DND-41 (cell line): ENCODE measurements at regions not wholly inside any gene's neighbourhood (a gene's known extent, or its start where the extent isn't known, plus 50 kb on each side); places are given as distances from the start of the nearest gene placed in this dataset.

ENCODE experiments used
- ATAC-seq: fragments of 200-7000 bp; cut with Tn5 transposase; 3 replicates; pipeline ENCODE4 v1.9.1; 2021; ENCODE audit warnings: low read depth; ENCODE audit not compliant: insufficient read depth
- DNase-seq: peaks from one replicate; pipeline ENCODE4 v3.0.0-alpha.2; 2020
- H2AFZ ChIP-seq: 2 replicates; pipeline ENCODE4 v1.6.0; 2012; ENCODE audit warnings: low read depth, low read length
- H3K27ac ChIP-seq: 2 replicates; pipeline ENCODE4 v1.5.1; 2012; ENCODE audit warnings: low read length, inconsistent platforms
- H3K27me3 ChIP-seq: fragments of 200-600 bp; sonication (generic); 2 replicates; pipeline ENCODE4 v1.6.0; 2012; ENCODE audit warnings: low read length, mild to moderate bottlenecking, inconsistent platforms; ENCODE audit not compliant: insufficient read depth, poor library complexity
- H3K36me3 ChIP-seq: 2 replicates; pipeline ENCODE4 v1.5.1; 2012; ENCODE audit warnings: low read length, inconsistent platforms; ENCODE audit not compliant: insufficient read depth
- H3K4me1 ChIP-seq: 2 replicates; pipeline ENCODE4 v1.5.1; 2012; ENCODE audit warnings: mild to moderate bottlenecking, low read length; ENCODE audit not compliant: insufficient read depth
- H3K4me2 ChIP-seq: 2 replicates; pipeline ENCODE4 v1.6.0; 2012; ENCODE audit warnings: mild to moderate bottlenecking, moderate library complexity, low read length, inconsistent platforms; ENCODE audit not compliant: insufficient read depth
- H3K4me3 ChIP-seq, 2 experiments: fragments of 200-600 bp in 1 of 2; shearing (Covaris generic) in 1 of 2; 2 replicates each; pipeline ENCODE4 v1.5.1; 2012 to 2016; ENCODE audit warnings: inconsistent platforms in 2 of 2, low read length in 2 of 2, mild to moderate bottlenecking in 2 of 2, low read depth in 1 of 2, moderate library complexity in 1 of 2
- H3K79me2 ChIP-seq: 2 replicates; pipeline ENCODE4 v1.6.0; 2012; ENCODE audit warnings: low read length, inconsistent platforms; ENCODE audit not compliant: insufficient read depth
- H3K9ac ChIP-seq: 2 replicates; pipeline ENCODE4 v1.6.0; 2012; ENCODE audit warnings: low read depth, mild to moderate bottlenecking, inconsistent platforms, low read length, moderate library complexity
- H3K9me3 ChIP-seq: 2 replicates; pipeline ENCODE4 v1.5.1; 2012; ENCODE audit warnings: low read length, moderate library complexity, mild to moderate bottlenecking, inconsistent platforms; ENCODE audit not compliant: insufficient read depth, severe bottlenecking
- H4K20me1 ChIP-seq: 2 replicates; pipeline ENCODE4 v1.6.0; 2012; ENCODE audit warnings: low read length; ENCODE audit not compliant: insufficient read depth
- EZH2 ChIP-seq: IDR thresholded peaks from 3 replicates; pipeline ENCODE4 v1.6.1; 2012; ENCODE audit warnings: borderline replicate concordance, low read depth, mild to moderate bottlenecking, moderate library complexity, low read length, inconsistent platforms; ENCODE audit not compliant: severe bottlenecking
- TF ChIP-seq, protein P1 (sequence below): IDR thresholded peaks from 2 replicates; pipeline ENCODE4 v1.5.1; 2012; ENCODE audit warnings: borderline replicate concordance, low read length, moderate library complexity, mild to moderate bottlenecking; ENCODE audit not compliant: poor library complexity, severe bottlenecking; ENCODE audit errors: extremely low read depth

DNA sequence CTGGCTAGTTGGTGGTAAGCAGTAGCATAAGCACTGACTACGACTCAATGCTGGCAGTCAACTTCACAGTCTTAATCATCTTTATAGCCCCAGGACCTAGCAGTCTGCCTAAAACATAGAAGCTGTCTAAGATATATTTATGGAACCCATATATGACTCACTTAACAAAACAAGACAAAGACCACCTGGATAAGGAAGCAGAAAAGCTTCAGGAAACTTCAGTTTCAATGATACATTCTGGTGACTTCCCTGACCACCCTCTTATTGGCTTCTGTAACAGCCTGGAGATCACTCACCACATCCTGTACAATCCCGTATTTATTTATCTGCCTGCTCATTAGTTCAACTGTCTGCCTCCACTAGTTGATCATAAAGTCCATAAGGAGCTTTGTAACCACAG lies 95.5 kb downstream of the PMP22 start:
- Histone ChIP-seq H3K9ac (no peak overlapping the region), H3K4me3 (no peak overlapping the region), H3K79me2 (no peaks in the 10 kb centered on the region), H3K4me2 (no peak overlapping the region), H2AFZ (no peak overlapping the region), H4K20me1 (no peaks in the 10 kb centered on the region), H3K4me1 (no peaks in the 10 kb centered on the region), H3K36me3 (no peaks in the 10 kb centered on the region), H3K9me3 (no peaks in the 10 kb centered on the region), H3K27me3 (peaks cover 4% of the 10 kb centered on the region), H3K27ac (no peak overlapping the region)
- no peak for ATAC-seq
- DNase-seq, result no peak
- no peak for TF ChIP-seq EZH2
- TF ChIP-seq, protein P1, sequence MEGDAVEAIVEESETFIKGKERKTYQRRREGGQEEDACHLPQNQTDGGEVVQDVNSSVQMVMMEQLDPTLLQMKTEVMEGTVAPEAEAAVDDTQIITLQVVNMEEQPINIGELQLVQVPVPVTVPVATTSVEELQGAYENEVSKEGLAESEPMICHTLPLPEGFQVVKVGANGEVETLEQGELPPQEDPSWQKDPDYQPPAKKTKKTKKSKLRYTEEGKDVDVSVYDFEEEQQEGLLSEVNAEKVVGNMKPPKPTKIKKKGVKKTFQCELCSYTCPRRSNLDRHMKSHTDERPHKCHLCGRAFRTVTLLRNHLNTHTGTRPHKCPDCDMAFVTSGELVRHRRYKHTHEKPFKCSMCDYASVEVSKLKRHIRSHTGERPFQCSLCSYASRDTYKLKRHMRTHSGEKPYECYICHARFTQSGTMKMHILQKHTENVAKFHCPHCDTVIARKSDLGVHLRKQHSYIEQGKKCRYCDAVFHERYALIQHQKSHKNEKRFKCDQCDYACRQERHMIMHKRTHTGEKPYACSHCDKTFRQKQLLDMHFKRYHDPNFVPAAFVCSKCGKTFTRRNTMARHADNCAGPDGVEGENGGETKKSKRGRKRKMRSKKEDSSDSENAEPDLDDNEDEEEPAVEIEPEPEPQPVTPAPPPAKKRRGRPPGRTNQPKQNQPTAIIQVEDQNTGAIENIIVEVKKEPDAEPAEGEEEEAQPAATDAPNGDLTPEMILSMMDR, result no peak

DNA sequence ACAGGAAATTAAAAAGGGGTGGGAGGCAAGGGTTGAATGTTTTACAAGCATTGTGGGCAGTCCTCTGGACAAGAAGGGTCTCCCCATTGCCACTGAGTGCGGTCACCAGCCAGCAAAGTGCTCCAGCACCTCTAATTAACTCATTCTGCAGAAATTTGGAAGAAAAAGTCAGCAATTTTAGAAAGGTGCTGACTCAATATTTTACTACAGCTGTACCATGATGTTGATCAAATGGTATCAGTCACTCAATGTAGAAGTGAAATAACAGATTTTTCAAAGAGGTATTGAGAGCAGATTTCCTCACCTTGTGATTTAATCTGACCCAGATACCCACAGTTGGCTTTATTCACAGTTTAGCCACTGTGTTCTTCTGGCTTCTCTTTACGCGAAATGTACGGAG lies 96.7 kb downstream of the PMP22 start:
- no peak overlapping the region for H2AFZ ChIP-seq
- ATAC-seq, result no peak
- no peak overlapping the region for H3K9ac ChIP-seq

DNA sequence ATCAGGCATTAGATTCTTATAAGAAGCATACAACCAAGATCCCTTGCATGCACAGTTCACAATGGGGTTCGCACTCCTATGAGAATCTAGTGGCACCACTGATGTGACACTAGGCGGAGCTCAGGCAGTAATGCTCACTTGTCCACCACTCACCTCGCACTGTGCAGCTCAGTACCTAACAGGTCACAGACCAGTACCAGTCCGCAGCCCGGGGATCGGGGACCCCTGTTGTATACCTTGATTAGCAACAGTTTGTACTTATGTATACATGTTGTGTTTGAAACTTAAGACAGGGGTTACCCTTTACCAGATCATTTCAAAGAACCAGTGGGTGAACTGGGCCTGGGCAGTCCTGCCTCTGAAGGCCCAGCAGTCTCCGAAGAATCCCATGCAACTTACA lies 103.7 kb downstream of the PMP22 start:
- H3K9ac ChIP-seq, result no peak overlapping the region
- H3K4me2 ChIP-seq, result no peak overlapping the region
- H3K36me3 ChIP-seq, result no peaks in the 10 kb centered on the region
- no peaks in the 10 kb centered on the region for H3K79me2 ChIP-seq
- TF ChIP-seq, protein P1, result no peak
- TF ChIP-seq EZH2, result no peak
- no peak overlapping the region for H3K27ac ChIP-seq
- H3K27me3 ChIP-seq, result no peaks in the 10 kb centered on the region
- DNase-seq, result no peak
- no peak overlapping the region for H3K4me3 ChIP-seq
- no peaks in the 10 kb centered on the region for H3K9me3 ChIP-seq
- no peak for ATAC-seq
- no peaks in the 10 kb centered on the region for H3K4me1 ChIP-seq
- H4K20me1 ChIP-seq, result no peaks in the 10 kb centered on the region
- H2AFZ ChIP-seq, result no peak overlapping the region

More for the DNA sequence above, 96.7 kb downstream of the PMP22 start:
- H3K4me3 ChIP-seq, result no peak overlapping the region
- no peak overlapping the region for H3K4me2 ChIP-seq
- H3K79me2 ChIP-seq, result no peaks in the 10 kb centered on the region
- no peaks in the 10 kb centered on the region for H3K27me3 ChIP-seq
- H3K4me1 ChIP-seq, result no peaks in the 10 kb centered on the region
- DNase-seq, result no peak
- no peaks in the 10 kb centered on the region for H4K20me1 ChIP-seq
- H3K36me3 ChIP-seq, result no peaks in the 10 kb centered on the region
- H3K27ac ChIP-seq, result no peak overlapping the region
- no peak for TF ChIP-seq EZH2
- TF ChIP-seq, protein P1, result no peak
- H3K9me3 ChIP-seq, result no peaks in the 10 kb centered on the region

DNA sequence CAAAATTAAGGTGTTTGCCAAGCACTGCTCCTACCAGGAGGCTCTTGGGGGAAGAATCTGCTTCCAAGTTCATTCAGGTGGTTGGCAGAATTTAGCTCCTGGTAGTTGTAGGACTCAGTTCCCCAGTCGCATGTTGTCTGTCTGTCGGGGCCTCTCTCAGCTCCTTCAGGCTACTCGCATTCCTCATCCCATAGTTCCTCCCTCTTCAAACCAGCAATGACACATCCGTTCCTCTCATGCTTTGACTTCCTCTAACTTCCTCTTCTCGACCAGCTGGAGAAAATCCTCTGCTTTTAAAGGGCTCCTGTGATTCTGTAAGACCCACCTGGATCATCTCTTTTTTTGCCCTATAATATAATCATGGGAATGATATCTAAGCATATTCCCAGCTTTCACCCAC lies 108.1 kb downstream of the PMP22 start:
- no peaks in the 10 kb centered on the region for H3K36me3 ChIP-seq
- no peak overlapping the region for H3K27ac ChIP-seq
- H2AFZ ChIP-seq, result no peak overlapping the region
- no peaks in the 10 kb centered on the region for H3K4me1 ChIP-seq
- H3K9ac ChIP-seq, result no peak overlapping the region
- no peaks in the 10 kb centered on the region for H3K9me3 ChIP-seq
- H3K79me2 ChIP-seq, result no peaks in the 10 kb centered on the region
- no peak for ATAC-seq
- TF ChIP-seq, protein P1, result no peak
- TF ChIP-seq EZH2, result no peak
- H3K27me3 ChIP-seq, result no peaks in the 10 kb centered on the region
- no peak overlapping the region for H3K4me2 ChIP-seq
- no peaks in the 10 kb centered on the region for H4K20me1 ChIP-seq
- DNase-seq, result no peak
- no peak overlapping the region for H3K4me3 ChIP-seq
